Amygdala (tissue), 56 donors: ENCODE measurements at regions not wholly inside any gene's neighbourhood (a gene's known extent, or its start where the extent isn't known, plus 50 kb on each side); places are given as distances from the start of the nearest gene placed in this dataset.
"Not testable (repeated sequence)": the region's sequence is repeated elsewhere in the genome, so short reads cannot be mapped to it uniquely, and the experiment has no call there.

Experiments
- DNase-seq, 56 donors: peaks; one replicate each; lab custom pipeline; 2025; lab: John Stamatoyannopoulos, UW

- DNase-seq: peak in 33 of 56 donors; percentile 2 to 72 (median 16)
Measured at GRCh38 chr4:42282081-42282901, 115.0 kb upstream of the SHISA3 start.

GRCh38 chr4:42284030-42284429 lies 113.3 kb upstream of the SHISA3 start:
- DNase-seq: no peak

- not testable (repeated sequence) for DNase-seq
Measured at GRCh38 chr4:42288876-42289275, 108.4 kb upstream of the SHISA3 start.

- peak in 32 of 56 donors; percentile 1 to 56 (median 16) for DNase-seq
Measured at GRCh38 chr4:42292192-42292591, 105.1 kb upstream of the SHISA3 start.

GRCh38 chr4:42293967-42294813 lies 103.1 kb upstream of the SHISA3 start:
- DNase-seq: no peak

GRCh38 chr4:42296196-42296595 lies 101.1 kb upstream of the SHISA3 start:
- DNase-seq: no peak

- peak in 37 of 56 donors; percentile 0 to 67 (median 21) for DNase-seq
Measured at GRCh38 chr4:42302348-42302747, 94.9 kb upstream of the SHISA3 start.

GRCh38 chr4:42306221-42307109 lies 90.8 kb upstream of the SHISA3 start:
- peak in 1 of 56 donors; percentile 2 for DNase-seq

- DNase-seq: no peak
Measured at GRCh38 chr4:42308247-42308646, 89.0 kb upstream of the SHISA3 start.

- DNase-seq: no peak
Measured at GRCh38 chr4:42309361-42310260, 87.7 kb upstream of the SHISA3 start.

- no peak for DNase-seq
Measured at GRCh38 chr4:42310358-42310757, 86.9 kb upstream of the SHISA3 start.

GRCh38 chr4:42310806-42311205 lies 86.5 kb upstream of the SHISA3 start:
- no peak for DNase-seq

- DNase-seq: no peak
Measured at GRCh38 chr4:42311591-42311990, 85.7 kb upstream of the SHISA3 start.

GRCh38 chr4:42313420-42313819 lies 83.9 kb upstream of the SHISA3 start:
- not testable (repeated sequence) for DNase-seq

GRCh38 chr4:42313872-42314271 lies 83.4 kb upstream of the SHISA3 start:
- DNase-seq: no peak

- no peak for DNase-seq
Measured at GRCh38 chr4:42315231-42315630, 82.1 kb upstream of the SHISA3 start.

- no peak for DNase-seq
Measured at GRCh38 chr4:42320822-42321388, 76.4 kb upstream of the SHISA3 start.

- DNase-seq: no peak
Measured at GRCh38 chr4:42326040-42326439, 71.2 kb upstream of the SHISA3 start.

- no peak for DNase-seq
Measured at GRCh38 chr4:42326524-42326923, 70.8 kb upstream of the SHISA3 start.
